Nephron progenitor cell (in vitro differentiated cells): ENCODE measurements at regions not wholly inside any gene's neighbourhood (a gene's known extent, or its start where the extent isn't known, plus 50 kb on each side); places are given as distances from the start of the nearest gene placed in this dataset.

Experiments used
- DNase-seq: peaks from one replicate; pipeline ENCODE4 v3.0.0; 2021
- H3K27ac Mint-ChIP-seq: 2 replicates; pipeline ENCODE4 v1.8.0; 2021; ENCODE audit warnings: mild to moderate bottlenecking, moderate library complexity, mixed read lengths
- H3K27me3 Mint-ChIP-seq: 2 replicates; pipeline ENCODE4 v1.8.0; 2021; ENCODE audit warnings: mild to moderate bottlenecking, low read depth, mixed read lengths; ENCODE audit not compliant: poor library complexity
- H3K36me3 Mint-ChIP-seq: 2 replicates; pipeline ENCODE4 v1.8.0; 2021; ENCODE audit warnings: low read depth, mixed read lengths
- H3K4me1 Mint-ChIP-seq: 2 replicates; pipeline ENCODE4 v1.8.0; 2021; ENCODE audit warnings: mixed read lengths
- H3K4me3 Mint-ChIP-seq: 2 replicates; pipeline ENCODE4 v1.8.0; 2021; ENCODE audit warnings: mild to moderate bottlenecking, moderate library complexity, mixed read lengths
- H3K9me3 Mint-ChIP-seq: 2 replicates; pipeline ENCODE4 v1.8.0; 2021; ENCODE audit warnings: mild to moderate bottlenecking, moderate library complexity, mixed read lengths
- TF ChIP-seq, protein P1 (sequence below): fragments of 200-600 bp; sonication (generic); IDR thresholded peaks from 2 replicates; pipeline ENCODE4 v1.5.0; 2021; ENCODE audit warnings: antibody characterized with exemption

DNA sequence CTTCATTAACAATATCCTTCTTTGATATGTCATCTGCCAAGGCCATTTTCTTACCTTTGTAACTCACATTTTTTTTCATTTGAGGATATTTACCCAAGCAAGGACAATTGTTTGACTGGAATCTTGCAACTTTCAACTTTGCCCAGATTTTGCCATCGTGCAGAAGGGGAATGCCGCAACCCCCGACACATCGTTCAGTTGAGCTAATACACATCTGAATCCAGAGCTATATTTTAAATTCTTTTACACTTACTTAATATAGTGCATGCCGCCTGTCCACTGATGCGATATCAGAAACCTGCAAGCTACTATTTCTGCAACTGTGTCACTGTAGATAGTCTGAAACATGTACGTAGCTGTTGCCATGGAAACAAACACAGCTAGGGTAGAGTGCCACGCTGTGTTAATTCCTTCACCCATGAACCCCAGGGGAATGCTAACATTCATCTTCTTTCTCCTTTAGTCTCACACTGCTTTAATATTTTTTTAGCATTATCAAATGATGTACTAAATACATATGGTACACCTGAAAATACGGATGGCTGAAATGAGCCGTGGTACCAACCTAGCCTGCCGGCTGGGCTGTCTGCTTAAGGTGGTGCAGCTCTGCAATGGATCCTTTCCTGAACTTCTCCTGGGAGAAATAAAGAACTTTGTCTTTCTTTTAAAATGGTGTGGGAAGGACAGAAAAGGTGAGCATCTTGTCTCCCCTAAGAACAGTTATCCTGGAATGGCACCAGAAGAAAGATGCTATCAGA, 77.0 kb upstream of the FOXN3 start:
- H3K9me3 Mint-ChIP-seq = no peaks in the 10 kb centered on the region
- TF ChIP-seq, protein P1, sequence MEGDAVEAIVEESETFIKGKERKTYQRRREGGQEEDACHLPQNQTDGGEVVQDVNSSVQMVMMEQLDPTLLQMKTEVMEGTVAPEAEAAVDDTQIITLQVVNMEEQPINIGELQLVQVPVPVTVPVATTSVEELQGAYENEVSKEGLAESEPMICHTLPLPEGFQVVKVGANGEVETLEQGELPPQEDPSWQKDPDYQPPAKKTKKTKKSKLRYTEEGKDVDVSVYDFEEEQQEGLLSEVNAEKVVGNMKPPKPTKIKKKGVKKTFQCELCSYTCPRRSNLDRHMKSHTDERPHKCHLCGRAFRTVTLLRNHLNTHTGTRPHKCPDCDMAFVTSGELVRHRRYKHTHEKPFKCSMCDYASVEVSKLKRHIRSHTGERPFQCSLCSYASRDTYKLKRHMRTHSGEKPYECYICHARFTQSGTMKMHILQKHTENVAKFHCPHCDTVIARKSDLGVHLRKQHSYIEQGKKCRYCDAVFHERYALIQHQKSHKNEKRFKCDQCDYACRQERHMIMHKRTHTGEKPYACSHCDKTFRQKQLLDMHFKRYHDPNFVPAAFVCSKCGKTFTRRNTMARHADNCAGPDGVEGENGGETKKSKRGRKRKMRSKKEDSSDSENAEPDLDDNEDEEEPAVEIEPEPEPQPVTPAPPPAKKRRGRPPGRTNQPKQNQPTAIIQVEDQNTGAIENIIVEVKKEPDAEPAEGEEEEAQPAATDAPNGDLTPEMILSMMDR = no peak
- no peak overlapping the region for H3K4me3 Mint-ChIP-seq
- no peaks in the 10 kb centered on the region for H3K27me3 Mint-ChIP-seq
- no peak overlapping the region for H3K27ac Mint-ChIP-seq
- no peaks in the 10 kb centered on the region for H3K36me3 Mint-ChIP-seq
- peaks cover 40% of the 10 kb centered on the region for H3K4me1 Mint-ChIP-seq
- peak; percentile 25 for DNase-seq

GRCh38 chr14:89493406-89493805, 76.4 kb upstream of the FOXN3 start:
- Mint-ChIP-seq H3K36me3 (no peaks in the 10 kb centered on the region), H3K4me3 (no peak overlapping the region), H3K4me1 (peaks cover 43% of the 10 kb centered on the region), H3K9me3 (no peaks in the 10 kb centered on the region), H3K27ac (no peak overlapping the region), H3K27me3 (no peaks in the 10 kb centered on the region)
- DNase-seq = no peak
- TF ChIP-seq, protein P1 = no peak

DNA sequence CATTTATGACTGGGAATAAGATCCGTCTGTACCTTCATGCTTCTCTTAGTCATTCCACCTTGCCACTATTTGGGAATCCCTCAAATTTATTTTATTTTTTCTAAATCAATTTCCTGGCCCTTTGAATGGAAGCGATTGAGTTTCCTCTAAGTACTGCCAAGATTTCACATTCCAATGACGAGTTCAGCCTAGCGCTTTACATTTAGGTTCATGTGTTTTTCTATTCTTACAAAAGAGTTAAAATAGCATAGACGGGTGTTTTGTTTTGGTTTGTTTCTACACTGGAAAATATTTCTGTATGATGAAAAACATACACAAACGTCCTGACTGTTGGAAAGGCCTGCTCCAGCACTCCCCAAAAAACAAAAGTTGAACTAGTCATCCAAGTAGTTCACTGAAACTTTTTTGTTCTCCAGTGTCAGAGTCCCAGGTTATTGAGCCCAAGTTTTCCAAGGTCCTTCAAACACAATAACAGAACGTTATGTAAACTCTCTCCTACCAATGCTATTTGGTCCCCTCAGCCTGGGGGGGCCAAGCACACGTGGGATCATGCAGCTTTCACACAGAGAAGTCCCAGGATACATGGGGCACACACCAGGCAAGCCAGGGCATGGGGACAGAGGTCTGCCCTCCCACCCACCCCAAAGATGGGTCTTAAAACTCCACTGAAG, 74.8 kb upstream of the FOXN3 start:
- Mint-ChIP-seq H3K9me3 (no peaks in the 10 kb centered on the region), H3K36me3 (no peaks in the 10 kb centered on the region), H3K27me3 (peaks cover 1% of the 10 kb centered on the region), H3K4me1 (peaks cover 50% of the 10 kb centered on the region), H3K4me3 (no peak overlapping the region), H3K27ac (no peak overlapping the region)
- TF ChIP-seq, protein P1 = no peak
- no peak for DNase-seq

GRCh38 chr14:89490466-89490865, 73.4 kb upstream of the FOXN3 start:
- peak overlapping the region; percentile 58 for H3K27ac Mint-ChIP-seq
- no peaks in the 10 kb centered on the region for H3K9me3 Mint-ChIP-seq
- H3K27me3 Mint-ChIP-seq = peaks cover 7% of the 10 kb centered on the region
- DNase-seq = no peak
- H3K4me1 Mint-ChIP-seq = peaks cover 50% of the 10 kb centered on the region
- no peaks in the 10 kb centered on the region for H3K36me3 Mint-ChIP-seq
- TF ChIP-seq, protein P1 = no peak
- no peak overlapping the region for H3K4me3 Mint-ChIP-seq

DNA sequence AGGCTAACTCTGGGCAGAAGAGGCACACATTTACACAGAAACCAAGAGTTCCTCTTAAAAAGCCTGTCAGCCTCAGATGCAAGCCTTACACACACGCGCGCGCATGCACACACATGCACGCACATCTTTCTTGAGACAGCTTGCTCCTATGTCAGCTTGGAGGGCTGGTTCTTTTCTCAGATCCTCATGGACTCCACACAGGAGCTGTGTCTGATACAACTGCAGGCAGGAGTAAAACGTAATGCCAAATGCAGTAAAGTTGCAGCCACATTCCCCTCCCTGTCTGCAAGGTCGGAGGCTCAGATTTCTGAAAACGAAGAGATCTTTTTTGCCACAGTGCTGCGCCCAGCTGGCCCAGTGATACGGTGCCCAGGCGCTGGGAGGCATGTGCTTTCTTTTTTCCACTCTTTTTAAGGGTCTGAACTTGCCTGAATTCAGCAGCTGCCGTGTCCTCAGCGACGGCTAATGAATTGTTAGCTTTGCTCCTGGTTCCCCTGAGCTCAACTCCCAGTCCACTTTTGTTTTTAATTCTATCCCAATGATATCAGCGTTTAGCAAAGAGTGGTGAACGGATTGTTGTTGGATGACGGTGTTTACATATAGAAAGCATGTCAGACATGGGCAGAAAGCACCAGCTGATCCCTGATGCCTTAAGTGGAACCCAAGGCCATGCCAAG, 72.9 kb upstream of the FOXN3 start:
- H3K4me3 Mint-ChIP-seq = no peak overlapping the region
- H3K4me1 Mint-ChIP-seq = peaks cover 50% of the 10 kb centered on the region
- H3K9me3 Mint-ChIP-seq = no peaks in the 10 kb centered on the region
- no peaks in the 10 kb centered on the region for H3K36me3 Mint-ChIP-seq
- TF ChIP-seq, protein P1 = no peak
- peak overlapping the region; percentile 58 for H3K27ac Mint-ChIP-seq
- H3K27me3 Mint-ChIP-seq = peaks cover 10% of the 10 kb centered on the region
- DNase-seq = peak; percentile 6
